Mesenteric fat pad (tissue), 1 donor: ENCODE measurements at regions not wholly inside any gene's neighbourhood (a gene's known extent, or its start where the extent isn't known, plus 50 kb on each side); places are given as distances from the start of the nearest gene placed in this dataset.

Experiments used
- DNase-seq: peaks from one replicate; pipeline ENCODE4 v3.0.0-alpha.2; 2020; ENCODE audit warnings: low spot score
- donor health status: DM: yes; HTN: yes; CAD: no.

DNA sequence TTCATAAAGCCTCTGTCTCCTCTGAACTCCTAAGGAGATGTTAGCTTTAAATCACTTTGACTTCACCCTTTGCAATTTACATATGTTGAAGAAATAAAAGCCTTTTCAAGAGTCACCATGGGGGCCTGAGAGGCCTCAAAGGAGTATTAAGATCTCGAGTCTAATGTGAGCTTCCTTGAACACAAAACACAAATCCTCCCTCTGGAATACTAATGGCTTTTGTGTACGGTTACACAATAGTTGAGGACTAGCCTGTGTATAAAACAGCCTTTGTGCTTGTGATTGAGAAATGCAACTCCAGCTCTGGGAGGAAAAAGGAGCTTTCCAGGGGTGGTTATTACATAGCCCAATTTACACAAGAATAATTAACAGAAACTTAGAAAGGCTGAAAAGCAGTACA is 1140.2 kb downstream of the CDH11 start:
- no peak for DNase-seq

DNA sequence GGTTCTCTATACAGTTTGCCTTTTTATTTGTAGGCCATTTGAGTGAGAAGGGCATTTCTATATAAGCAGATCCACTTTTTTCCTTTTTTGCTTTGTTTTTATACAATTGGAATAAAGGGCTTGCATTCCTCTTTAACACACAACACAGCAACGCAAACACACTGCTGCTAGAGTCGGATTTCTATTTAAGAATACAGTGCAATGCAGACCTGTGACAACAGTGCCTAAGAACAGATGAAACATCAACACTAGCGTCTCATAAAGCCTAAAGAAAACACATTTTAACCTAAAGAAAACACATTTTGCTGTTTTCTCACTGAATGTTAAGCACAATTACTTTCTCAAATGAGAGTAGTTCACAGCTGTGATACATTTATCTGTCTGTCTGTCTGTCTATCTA is 1141.1 kb downstream of the CDH11 start:
- no peak for DNase-seq

DNA sequence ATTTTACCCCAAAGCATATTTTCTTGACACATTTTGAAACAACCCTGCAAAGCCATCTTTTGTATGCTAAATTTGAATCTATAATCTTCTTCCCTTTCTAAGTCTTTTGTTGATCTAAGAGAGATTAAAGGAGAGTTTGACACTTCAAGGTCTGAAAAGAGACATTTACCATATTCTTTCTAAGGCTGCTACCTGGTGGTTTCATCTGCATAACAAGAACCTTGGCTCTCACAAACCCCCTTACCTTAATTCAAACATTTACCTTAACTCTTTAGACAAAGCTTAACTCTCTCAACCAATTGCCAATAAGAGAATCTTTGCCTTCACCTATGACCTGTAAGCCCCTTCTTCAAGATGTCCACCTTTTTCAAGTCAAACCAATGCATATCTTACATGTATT is 1143.6 kb downstream of the CDH11 start:
- no peak for DNase-seq

DNA sequence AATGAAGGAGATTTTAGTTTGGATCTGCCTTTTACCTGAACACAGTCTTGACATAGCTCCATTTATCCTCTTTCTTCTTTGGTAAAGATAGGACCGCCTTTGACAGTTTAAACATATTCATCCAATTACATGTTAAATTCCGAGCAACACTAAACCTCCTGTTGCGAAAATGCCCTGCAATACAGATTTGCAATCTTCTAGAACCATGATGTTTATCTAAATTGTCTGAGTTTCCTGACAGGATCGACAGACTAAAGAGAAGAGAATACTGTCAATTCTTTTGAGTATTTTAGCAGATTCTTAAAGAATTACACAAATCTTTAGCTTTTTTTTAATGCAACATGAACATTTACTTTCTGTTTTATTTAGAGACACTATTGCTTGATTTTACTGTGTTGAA is 1145.5 kb downstream of the CDH11 start:
- DNase-seq = no peak

DNA sequence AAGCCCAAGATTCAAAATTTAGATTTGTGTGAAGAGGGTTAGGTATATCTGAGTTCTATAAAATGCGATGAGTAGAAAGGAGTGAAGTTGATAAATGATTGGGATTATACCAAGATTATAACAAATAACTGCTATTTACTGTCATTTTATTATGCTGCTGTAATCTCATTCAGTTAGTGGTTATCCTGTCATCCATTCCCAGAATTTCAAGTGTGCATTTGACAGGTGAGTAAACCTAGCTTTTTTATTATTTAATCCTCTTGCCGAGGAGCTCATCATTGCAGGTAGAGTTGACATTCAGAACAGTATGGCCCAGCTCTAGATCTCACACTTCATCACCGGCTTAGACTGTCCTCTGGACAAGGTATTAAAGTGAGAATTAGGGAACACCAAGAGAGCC is 1146.2 kb downstream of the CDH11 start:
- no peak for DNase-seq

DNA sequence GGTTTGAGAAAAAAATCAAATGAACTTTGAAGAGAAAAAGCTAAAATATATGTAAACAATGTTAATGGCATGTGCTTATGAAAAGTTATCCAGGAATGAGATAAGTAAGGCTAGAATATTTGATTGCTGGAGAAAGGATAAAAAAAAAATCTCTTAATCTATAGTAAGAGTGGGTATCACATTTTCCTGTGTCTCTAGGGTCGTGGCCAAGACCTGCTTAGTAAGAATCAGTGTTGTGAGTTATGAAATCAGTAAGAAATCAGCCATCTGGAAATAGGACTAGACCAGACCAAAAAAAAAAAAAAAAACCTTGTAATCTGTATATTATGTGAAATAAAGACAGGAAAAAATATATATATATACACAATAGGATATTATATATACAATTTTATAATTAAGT is 1153.9 kb downstream of the CDH11 start:
- DNase-seq = no peak

DNA sequence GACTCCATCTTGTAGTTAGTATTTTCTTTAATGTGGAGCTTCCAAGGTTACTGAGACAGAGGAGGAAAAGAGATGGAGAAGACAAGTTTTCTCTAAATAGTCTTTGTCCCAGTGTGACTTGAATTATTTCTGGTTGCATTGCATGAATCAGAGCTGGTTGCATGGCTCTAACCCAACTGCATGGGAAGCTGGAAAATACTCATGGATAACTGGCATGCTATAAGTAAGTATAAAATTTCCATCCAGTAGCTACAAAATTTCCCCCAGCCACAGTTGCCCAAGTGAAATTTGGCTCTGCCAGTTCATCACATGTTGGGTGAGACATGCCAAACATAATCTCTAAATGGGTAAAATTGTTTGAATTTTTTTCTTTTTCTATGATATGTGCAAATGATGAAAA is 1161.5 kb downstream of the CDH11 start:
- DNase-seq = no peak

DNA sequence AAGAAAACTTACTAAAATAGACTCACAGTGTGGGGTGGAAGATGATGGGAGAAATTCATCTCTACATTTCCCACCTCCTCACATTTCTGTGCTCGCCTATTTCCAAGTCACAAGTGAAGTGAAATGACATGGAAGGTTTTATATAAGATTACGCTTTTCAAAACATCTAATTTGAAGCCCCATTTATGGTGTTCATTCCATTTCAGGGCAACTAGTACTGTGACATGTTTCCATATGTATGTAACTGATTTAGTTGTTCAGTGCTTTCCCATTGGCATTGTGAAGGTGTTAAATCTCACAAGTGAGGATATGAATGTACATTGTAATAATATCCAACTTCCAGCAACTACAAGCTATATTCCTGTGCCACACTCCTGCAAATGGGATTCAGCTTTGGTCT is 1174.8 kb downstream of the CDH11 start:
- DNase-seq = no peak

DNA sequence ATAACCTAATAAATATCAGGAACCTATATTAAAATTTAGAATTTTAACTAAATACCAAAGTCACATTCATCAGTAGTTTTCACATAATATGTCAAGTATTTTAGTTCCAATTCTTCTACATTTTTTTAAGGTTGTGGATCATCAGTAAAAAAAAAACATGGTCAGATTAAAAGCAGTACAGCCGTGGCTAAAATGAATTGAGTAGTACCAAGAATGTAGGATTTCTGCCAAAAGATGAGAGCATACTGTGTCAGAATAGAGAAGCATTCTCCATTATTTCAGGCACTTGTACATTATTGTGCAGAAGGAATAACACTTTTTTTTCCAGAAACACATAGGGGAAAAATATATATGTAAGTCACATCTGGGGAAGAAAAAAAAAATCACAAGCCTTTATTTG is 1176.1 kb downstream of the CDH11 start:
- no peak for DNase-seq

DNA sequence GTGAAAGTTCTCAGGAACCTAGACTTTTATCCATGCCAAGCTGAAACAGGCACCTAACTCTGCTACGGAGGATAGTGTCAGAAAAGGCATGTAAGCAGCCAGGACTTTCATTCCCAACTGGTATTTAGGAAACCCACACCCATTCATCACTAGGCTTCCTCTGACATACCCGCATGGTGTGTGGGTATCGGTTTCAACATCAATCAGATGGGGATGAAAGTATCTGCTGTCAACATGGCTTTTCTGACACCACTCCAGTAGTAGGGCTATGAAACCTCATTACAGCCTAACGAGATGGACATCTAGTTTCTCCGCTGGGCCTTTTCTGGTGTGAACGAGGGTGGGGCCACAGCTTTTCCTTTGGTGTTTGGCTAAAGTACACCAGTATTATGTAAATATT is 1178.3 kb downstream of the CDH11 start:
- DNase-seq = no peak

DNA sequence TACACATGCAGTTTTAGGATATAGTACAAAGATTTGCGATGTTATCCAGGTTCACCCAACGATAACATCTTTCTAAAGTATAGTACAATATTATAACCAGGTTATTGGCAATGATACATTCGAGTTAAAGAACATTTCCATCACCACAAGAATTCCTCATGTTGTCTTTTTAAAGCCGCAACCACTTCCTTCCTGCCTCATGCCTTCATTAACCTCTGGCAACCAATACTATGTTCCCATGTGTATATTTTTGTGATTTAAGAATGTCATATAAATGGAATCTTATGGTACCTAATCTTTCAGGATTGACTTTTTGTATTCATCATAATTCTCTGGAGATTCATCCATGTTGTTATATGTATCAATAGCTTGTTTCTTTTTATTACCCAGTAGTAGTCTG is 1183.2 kb downstream of the CDH11 start:
- DNase-seq = no peak

DNA sequence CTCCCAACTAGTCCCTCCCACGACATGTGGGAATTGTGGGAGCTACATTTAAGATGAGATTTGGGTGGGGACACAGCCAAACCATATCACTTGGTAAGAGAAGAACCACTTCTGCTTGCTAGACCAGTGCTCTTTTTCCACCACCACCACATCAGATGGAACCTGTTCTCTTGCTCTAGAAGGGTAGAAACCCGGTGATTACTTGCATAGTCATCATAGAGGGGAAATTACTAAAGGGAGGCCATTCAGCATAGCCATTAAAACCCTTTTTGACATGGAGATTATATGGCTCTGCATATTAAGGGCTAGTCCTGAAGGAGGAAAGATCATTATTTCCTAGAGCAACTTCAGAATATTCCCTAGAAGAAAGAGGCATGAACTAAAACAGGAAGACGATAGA is 1188.0 kb downstream of the CDH11 start:
- DNase-seq = no peak

DNA sequence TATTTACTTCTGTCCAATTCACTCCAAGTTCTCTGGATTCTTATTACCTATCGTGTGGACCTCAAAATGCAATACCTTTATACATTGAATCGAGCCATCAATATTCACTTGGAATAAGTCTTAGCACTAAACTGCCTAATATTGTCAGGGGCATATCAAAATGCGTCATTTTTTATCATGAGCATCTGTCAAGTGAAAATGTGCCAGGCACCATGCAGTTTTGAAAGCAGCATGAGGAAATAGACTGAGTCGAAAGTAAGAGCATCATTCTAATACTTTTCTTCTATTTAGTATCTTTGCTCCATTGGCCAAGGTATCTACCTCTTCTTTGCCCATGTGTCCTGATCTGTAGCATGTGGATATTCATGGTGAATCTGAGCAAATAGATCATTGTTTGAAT is 1193.4 kb downstream of the CDH11 start:
- no peak for DNase-seq

DNA sequence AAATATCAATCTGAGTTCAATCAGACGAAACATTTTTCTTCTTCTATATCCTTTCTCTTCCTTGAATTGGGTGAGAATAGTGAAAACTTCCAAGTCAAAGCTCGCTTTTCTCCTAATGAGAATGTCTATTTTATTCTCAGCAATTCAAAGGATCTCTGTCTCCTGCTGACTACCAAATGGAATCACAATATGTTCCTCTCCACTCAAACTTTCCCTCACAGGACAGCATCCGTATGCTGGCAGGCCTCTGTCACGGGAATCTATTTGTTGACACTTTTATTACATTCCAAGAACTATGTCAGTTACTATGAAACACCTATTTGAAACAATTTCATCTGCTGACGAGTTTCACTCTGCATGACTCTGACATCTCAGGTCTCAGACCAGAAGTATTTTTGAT is 1196.6 kb downstream of the CDH11 start:
- no peak for DNase-seq

DNA sequence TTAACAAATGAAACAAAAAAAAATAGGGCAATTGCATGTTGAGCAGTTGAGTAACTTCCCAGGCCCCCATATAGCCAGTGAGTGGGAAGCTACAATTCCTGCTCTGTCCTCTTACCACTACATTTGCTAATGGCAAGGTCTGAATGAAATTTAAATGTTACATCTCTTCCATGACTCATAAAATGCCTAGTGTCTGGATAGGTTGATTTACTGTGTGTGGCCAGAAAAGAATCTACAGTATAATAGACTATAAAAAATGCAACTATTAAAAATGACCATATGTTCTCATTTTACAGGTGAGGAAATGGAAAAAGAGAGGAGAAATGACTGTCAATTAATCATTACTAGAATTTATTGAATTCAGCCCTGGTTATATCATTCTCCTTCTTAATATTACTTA is 1199.3 kb downstream of the CDH11 start:
- DNase-seq = no peak

DNA sequence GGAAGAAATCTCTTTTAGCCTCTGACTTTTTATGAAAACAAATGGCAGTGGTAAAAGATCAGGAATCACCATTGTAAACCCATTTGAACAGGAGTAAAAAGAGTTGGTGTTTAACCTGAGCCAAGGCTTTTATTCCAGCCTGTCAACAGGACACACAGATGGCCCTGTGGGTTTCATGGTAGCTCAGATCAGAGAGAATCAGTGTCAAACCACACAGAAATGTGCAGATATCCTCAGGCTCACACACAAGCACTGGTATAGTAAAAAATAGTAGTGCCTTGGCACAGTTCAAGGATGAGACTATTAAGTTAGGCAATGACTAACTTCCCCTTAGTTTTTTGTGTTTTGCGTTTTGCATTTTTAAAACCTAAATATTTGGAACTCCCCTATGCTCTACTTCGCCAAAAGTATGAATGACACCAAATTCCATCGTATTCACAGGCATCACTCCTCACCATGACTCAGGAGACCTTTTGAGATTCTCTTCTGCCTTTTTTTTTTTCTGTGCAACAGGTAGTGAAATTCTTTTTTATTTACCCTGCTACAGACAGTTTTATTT is 1200.0 kb downstream of the CDH11 start:
- DNase-seq = no peak

DNA sequence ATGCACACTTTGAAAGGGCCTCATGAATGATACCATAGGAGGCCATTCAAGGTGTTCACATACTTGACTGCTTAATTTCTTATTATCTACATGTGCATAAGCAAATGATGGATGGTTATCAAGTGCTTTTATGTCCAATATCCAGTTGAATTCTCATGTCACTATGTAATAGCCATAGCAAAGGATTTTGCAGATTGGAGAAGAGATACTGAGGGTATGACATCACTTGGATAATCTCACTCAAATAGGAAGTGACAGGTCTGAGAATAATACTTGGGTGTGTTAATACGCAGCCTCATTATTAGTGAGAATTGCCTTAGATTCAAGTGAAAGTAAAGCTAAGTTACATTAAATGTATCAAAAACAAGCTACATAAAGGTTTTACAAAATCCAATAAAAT is 1208.6 kb downstream of the CDH11 start:
- no peak for DNase-seq

DNA sequence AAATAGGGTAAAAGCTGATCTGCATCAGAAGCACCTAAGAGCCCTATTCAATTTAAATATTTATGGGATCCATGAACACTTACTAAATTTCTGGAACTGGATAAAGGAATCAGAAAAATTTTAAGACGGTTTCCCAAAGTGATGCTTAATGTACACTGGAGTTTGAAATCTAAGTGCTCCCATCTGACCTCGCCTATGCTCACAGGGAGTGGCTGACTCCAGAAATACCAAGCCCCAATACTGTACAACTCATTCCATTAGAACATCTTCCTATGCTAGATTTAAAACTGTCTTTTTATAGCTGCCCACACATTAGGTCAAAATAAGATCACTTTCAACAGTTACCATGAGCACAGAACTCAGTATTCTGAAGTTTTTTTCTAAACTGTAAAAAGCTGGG is 1214.6 kb downstream of the CDH11 start:
- DNase-seq = no peak

DNA sequence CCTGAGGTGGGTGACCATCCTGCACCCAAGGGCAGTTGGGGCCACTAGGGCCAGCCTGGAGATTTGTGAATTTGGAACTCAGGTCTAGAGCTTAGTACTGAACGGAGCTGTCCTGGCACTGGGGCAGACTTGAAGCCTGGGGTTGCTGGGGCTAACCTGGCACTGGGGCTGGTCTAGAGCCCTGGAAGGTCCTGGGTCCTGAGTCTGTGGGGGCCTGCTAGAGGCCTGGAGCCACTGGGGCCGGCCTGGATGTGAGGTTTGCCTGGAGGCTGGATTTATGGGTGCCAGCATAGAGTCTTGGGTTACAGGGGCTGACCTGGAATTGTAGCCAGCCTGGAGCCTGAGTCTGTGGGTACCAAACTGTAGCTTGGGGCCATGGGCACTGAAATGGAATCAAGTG is 1216.9 kb downstream of the CDH11 start:
- no peak for DNase-seq

DNA sequence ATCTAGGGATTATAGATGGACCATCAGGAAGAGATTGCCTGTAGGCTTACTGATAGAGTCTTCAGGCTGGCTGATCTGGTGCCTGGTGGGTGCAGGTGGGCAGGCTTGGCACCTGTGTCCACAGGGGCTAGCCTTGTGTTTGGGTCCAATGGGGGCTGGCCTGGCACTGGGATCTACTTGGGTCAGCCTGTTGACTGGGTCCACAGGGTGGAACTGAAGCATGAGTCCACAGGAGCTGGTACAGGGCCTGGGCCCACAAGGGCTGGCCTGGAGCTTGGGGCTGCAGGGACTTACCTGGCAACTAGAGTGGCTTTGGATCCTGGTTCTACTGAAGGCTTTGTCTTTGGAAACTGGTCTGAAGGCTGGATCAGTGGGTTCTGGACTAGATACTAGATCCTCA is 1217.7 kb downstream of the CDH11 start:
- no peak for DNase-seq

DNA sequence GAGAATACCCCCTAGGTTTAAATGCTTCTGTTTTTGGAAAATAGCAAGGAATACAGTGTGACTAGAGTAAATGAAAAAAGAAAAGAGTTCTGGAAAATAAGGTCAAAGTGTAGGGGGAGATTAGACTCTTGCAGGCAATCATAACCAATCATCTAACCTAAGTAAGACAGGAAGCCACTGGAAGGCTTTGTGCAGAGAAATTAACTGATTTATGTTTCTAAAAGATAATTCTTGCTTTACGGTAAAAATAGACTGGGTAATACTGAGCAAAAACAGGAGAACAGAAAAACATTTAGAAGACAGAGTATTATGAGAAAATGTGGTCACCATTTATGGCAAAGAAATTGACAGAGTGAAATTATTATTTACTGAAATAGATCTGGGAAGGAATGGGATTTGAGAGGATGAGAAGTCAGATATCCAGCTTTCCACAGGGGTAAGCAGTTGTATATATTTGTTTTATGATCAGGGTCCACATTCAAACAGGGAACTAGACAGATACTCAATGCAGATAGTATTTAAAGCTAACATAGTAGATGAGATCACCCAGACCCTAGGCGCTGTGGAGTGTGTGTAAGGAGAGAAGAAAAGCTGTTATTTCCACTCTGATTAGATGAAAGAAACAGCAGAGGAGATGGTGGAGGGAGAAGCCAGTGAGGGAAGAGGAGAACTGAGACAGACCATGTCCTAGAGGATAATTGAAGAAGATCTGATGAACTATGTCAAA is 1225.3 kb downstream of the CDH11 start:
- no peak for DNase-seq

DNA sequence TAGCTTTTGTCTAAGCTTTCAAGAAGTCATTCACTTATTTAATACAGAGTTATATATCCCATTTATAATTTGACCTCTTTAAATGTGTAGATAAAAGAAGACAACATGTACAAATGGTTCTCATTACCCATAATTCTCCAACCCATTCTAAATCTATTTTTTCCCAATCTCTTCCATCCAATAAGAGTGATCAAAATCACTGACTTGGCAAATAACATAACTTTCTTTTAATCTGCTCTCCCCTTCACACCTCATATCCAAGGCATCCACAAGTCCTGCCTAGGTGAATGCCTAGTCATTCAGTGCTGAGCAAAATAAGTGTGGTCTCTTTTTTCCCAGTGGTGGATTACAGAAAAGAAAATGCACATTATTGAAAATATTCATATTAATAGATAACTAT is 1231.1 kb downstream of the CDH11 start:
- DNase-seq = no peak

DNA sequence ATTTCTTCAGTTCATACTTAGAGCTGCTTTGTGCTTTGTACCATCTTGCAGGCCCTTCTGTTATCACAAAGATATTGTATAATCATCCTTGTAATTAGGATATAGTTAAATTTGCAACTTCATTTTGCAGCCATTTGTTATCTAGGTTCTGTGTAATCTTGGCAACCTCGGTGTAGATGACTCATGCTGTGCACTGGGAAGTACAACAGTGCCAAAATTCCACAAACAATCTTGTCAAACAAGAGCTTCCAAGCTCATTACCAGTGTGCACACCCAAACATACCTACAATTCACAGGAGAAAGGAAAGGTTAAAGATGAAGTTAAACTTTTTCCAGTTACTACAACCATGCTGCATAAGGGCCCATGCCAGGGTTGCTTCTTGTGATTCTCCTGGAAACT is 1231.8 kb downstream of the CDH11 start:
- no peak for DNase-seq

DNA sequence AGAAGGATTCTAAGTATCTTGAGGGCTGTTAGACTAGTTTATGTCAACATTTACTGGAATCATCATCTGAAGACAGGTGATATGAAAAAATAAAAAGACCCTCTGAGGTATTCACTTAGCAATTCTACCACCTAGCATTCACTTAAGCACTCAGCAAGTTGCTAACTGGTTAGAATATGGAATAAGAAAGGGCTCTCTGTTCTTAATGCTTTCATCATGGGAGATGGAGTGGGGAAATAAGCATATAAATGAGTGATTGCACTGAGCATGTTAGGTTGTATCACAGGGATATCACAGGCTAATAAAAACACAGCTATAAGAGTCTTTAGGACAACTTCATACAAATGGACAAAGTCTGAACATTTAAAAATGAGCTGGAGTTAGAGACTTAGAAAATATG is 1238.8 kb downstream of the CDH11 start:
- no peak for DNase-seq
